NCI-H2171 treated with DMSO at 0.1 percent for 48 hours (cell line): ENCODE measurements at regions not wholly inside any gene's neighbourhood (a gene's known extent, or its start where the extent isn't known, plus 50 kb on each side); places are given as distances from the start of the nearest gene placed in this dataset.
A peak's percentile ranks its signal among the peaks of the same experiment; 100 is the strongest.

Source experiments
- DNase-seq: peaks from one replicate; lab custom pipeline; 2025; lab: John Stamatoyannopoulos, UW

DNA sequence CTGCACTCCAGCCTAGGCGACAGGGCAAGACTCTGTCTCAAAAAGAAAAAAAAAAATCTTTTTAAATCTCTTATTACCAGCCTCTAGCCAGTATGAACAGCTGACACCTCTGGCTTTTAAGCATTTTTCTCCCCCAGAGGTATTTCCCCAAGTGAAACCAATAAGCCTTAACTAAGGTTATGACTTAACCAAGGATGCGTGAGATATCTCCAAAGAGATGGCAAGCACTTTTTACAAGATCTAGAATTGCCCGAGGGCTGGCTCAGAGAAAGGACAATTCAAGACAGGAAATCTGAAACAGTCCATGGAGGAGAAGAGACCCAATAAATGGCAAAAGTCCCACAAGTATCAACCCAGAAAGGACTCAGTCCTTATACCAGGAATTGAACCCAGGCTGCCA, 362.1 kb downstream of the FOXO1 start:
- DNase-seq, result no peak

GRCh38 chr13:40306817-40307216, 359.6 kb downstream of the FOXO1 start:
- DNase-seq, result no peak

DNA sequence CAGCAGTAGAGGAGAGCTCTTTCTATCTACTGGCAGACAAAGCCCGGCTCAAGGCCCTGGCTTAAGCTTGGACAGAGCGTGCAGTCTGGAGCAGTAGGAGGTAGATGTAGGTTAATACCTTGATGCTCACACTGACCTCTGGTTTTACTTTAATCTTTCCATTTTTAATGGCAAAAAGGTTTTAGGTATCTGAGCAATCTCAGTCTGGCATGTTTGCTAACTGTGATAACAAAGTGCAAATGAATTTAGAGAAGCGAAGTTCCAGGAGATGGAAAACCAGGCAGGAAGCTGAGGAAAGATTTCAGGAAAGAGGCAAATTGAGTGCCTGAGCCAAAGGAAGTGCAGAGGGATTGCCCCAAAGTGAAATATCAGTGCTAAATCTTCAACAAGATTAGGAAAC, 356.6 kb downstream of the FOXO1 start:
- no peak for DNase-seq

GRCh38 chr13:40311356-40312101, 354.9 kb downstream of the FOXO1 start:
- peak; percentile 78 for DNase-seq

- no peak for DNase-seq
Measured at GRCh38 chr13:40313269-40314200, 352.9 kb downstream of the FOXO1 start.

- DNase-seq, result peak; percentile 40
Measured at GRCh38 chr13:40315416-40316064, 350.9 kb downstream of the FOXO1 start.

DNA sequence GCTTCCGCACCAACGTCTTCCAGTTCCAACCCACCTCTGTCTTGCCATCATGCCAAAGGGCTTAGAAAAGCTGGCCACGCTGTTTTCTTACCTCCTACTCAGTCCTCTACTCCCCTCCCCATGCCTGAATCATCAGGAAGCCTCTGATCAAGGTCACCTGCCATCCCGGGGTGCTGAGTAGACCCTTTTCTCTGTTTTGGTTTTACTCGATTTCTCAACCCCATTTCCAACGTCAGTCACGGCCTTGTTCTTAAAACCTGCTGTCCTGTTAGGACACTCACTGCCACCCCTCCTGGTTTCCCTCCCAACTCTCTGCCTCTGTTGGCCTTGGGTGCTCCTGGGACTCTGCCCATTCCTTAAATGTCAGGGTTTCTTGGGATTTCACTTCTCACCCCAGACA, 350.1 kb downstream of the FOXO1 start:
- no peak for DNase-seq

DNA sequence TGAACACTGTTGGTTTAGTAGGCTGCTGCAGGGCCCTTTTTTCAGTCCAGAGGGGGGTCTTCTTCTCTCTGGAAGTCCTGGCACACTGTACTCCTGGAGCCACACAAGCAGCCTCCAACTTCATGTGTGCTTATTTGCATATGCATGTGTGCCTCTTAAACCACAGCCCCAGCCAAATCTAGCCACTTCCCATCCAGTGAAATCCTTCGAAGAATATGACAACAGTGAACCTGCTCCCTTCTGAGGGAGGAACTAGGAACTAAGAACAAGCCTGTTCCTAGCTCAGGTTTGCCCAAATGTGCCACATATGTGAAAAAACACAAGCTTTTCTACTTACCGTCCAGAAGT, 348.5 kb downstream of the FOXO1 start:
- DNase-seq, result no peak

GRCh38 chr13:40318366-40318765, 348.1 kb downstream of the FOXO1 start:
- peak; percentile 50 for DNase-seq

DNA sequence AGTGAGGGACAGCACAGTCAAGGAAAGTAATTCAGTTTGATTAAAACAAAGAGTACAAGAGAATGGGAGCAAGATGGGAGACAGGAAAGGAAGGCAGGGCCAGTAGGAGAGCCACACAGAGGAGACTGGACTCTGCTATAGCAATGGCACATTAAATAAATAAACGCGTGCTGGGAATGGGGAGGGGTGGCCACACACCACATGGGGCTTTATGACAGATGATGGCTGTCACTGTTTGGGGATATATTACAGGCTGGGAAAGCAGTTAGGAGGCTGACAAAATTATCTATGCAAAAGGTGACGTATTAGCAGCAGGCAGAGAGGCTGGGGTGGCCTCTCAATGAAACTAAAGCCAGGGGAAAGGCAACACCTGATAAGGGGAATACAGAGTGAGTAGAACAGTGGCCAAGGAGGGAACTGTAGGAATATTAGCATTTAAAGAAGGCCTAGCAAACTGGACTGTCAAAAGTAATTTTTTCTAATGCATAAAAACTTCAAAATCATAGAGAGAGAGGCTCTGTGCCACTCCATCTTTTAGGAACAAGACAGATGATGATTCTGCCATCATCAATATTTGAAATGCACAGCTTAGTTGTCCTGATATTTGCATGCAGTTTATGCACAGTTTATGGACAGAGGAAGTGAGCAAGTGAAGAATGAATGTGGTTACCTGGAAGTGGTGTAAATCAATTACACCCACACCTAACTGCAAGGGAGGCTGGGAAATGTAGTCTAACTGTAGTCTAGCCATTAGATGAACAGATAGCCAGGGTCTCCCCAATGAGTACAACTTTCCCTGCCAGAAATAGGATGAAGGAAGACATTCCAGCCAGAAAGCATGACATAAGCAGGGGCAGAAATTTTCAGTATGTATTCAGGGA, 346.5 kb downstream of the FOXO1 start:
- DNase-seq, result peak; percentile 6

DNA sequence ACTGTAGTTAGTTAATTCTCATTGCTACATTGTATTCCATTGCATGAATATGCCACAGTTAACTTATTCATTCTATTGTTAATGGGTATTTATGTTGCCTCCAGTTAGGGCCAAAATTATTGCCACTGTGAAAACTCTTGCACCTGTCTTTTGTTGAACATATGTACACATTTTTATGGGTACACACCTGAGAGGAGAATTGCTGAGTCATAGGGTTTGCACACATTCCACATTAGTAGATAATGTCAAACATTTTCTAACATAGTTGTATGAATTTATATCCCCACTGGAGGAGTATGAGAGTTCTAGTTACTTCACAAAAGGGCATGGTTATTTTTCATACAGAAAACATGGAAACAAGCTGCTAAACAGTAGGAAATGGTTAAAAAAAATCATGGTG, 338.4 kb downstream of the FOXO1 start:
- DNase-seq, result no peak

GRCh38 chr13:40329781-40330485, 336.5 kb downstream of the FOXO1 start:
- no peak for DNase-seq

GRCh38 chr13:40330950-40331349, 335.5 kb downstream of the FOXO1 start:
- DNase-seq, result no peak

DNA sequence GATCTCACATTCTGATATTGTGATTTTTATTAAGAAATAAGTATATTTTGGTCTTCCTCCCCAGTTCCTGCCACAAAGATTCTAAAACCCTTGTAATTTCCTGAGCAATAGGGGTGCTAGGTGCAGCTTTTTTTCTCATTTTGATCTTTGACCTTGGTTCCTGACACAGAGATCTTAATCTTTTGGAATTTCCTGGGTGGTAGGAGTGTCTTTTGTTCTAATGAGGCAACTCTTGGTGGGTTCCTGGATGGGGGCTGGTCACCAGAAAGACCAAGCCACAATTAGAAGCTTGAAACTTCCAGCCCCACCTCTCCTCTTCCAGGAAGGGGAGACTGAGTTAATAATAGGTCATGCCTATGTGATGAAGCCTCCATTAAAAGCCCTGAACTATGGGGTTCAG, 334.6 kb downstream of the FOXO1 start:
- DNase-seq, result no peak

- DNase-seq, result peak; percentile 39
Measured at GRCh38 chr13:40333226-40333625, 333.2 kb downstream of the FOXO1 start.

GRCh38 chr13:40334031-40334430, 332.4 kb downstream of the FOXO1 start:
- DNase-seq, result no peak

- DNase-seq, result no peak
Measured at GRCh38 chr13:40334616-40335015, 331.8 kb downstream of the FOXO1 start.

DNA sequence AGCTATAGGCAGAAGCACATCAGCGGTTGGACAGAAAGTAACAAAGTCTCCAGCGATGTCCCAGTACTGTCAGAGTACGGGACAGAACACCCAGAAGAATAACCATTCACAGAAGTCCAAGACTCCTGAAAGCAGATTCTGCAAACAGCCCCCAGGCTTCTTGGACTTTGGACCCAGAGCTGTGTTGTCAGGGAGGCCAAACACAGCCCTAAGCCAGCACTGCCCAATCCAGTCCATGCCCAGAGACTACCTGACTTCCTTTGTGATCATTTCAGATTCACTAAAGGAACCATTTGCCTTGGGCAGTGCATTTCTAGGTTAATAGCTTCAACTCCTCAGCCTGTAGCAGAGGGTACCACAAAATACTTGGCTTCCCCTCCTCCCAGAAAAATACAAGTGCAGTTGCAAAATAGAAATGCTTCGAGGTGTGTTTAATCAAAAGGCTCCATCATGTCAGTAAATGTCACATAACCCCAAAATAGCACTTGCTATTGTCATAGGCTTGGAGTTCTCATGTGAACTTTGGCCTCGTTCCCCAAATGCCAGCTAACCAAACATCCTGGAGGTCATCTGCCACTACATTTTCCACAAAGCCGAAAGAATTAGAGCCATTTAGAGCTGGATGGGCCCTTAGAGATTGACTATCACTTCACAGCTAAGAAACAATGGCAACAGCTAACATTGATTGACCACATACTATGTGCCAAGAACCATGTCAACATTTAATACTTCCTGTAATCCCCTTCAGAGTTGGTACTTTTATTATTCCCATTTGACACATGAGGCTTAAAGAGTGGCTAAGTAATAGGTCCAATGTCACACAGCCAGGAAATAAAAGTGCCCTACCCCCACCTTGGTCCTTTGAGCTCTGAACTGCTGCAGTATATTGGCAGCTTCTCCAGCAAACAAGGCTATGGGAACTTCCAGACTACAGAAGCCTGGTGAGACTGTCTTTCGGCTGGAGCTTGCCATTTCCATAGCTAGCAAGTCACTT, 329.9 kb downstream of the FOXO1 start:
- no peak for DNase-seq

DNA sequence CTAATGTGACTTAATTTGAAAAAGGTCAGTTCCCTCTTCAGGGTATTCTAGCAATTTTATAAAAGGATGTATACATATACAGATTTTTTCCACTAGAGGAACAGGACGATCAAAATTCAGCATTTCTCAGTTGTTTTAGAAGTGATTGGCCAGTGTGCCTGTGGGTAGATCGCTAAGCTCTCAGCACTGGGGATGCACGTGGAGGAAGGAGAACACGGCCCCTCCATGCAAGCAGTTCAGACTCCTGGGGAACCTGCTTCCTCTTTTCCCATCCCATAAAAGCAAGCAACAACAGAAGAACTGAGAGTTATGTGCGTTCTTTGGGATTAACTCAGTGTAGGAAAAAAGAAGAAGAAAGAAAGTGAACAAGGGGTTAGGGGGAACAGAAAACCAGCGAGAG, 328.8 kb downstream of the FOXO1 start:
- DNase-seq, result no peak

DNA sequence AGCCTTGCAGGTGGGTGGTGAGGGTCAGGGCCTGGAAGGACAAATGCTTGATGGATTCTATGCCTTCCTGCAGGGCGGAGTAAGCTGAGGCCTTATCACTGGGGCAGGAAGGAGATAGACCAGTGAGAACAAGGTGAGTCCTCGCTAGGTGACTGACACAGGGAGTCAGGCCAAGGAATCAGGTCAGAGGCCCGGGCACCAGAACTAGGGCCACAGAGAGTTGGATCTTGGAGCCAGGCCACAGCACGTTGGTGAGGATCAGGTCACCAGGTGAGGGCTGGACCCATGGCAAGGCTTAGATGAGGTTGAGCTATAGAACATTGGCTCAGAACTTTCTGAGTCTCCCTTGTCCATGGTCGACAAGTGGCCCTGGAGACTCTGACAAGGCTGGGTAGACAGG, 328.2 kb downstream of the FOXO1 start:
- no peak for DNase-seq
